ENCODE measurements at regions not wholly inside any gene's neighbourhood (a gene's known extent, or its start where the extent isn't known, plus 50 kb on each side); places are given as distances from the start of the nearest gene placed in this dataset.

- H3K36me3 Mint-ChIP-seq (ENCODE audit: low read depth): no peaks in the 10 kb centered on the region
- no peaks in the 10 kb centered on the region for H3K4me1 Mint-ChIP-seq
- no peak for ATAC-seq (ENCODE audit: low read depth)
- no peak overlapping the region for H3K27ac Mint-ChIP-seq
- ChIA-PET CTCF (no interaction called here), POLR2A (no interaction called here)
- DNase-seq: no peak
- no peaks in the 10 kb centered on the region for H3K27me3 Mint-ChIP-seq
- TF ChIP-seq, protein P1, sequence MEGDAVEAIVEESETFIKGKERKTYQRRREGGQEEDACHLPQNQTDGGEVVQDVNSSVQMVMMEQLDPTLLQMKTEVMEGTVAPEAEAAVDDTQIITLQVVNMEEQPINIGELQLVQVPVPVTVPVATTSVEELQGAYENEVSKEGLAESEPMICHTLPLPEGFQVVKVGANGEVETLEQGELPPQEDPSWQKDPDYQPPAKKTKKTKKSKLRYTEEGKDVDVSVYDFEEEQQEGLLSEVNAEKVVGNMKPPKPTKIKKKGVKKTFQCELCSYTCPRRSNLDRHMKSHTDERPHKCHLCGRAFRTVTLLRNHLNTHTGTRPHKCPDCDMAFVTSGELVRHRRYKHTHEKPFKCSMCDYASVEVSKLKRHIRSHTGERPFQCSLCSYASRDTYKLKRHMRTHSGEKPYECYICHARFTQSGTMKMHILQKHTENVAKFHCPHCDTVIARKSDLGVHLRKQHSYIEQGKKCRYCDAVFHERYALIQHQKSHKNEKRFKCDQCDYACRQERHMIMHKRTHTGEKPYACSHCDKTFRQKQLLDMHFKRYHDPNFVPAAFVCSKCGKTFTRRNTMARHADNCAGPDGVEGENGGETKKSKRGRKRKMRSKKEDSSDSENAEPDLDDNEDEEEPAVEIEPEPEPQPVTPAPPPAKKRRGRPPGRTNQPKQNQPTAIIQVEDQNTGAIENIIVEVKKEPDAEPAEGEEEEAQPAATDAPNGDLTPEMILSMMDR (IDR thresholded peaks at IDR 0.05): no peak
- intact Hi-C loops (cut with micrococcal nuclease): no loop called here
- H3K4me3 Mint-ChIP-seq: no peak overlapping the region
- H3K9me3 Mint-ChIP-seq: peaks cover 4% of the 10 kb centered on the region
Measured at GRCh38 chr16:8194794-8195193, 395.5 kb downstream of the TMEM114 start.

GRCh38 chr16:8188841-8189240, 401.5 kb downstream of the TMEM114 start:
- TF ChIP-seq, protein P1 (IDR thresholded peaks at IDR 0.05): no peak
- intact Hi-C loops (cut with micrococcal nuclease): no loop called here
- CTCF ChIA-PET: no interaction called here
- POLR2A ChIA-PET: no interaction called here
- H3K27me3 Mint-ChIP-seq: no peaks in the 10 kb centered on the region
- ATAC-seq (ENCODE audit: low read depth) (no peak), DNase-seq (no peak)
- no peak overlapping the region for H3K27ac Mint-ChIP-seq
- H3K4me3 Mint-ChIP-seq: no peak overlapping the region
- peaks cover 4% of the 10 kb centered on the region for H3K9me3 Mint-ChIP-seq
- H3K36me3 Mint-ChIP-seq (ENCODE audit: low read depth): no peaks in the 10 kb centered on the region
- H3K4me1 Mint-ChIP-seq: no peaks in the 10 kb centered on the region

GRCh38 chr16:8187782-8188372, 402.4 kb downstream of the TMEM114 start:
- ChIA-PET CTCF (no interaction called here), POLR2A (no interaction called here)
- Mint-ChIP-seq H3K27ac (no peak overlapping the region), H3K36me3 (ENCODE audit: low read depth) (no peaks in the 10 kb centered on the region), H3K4me1 (no peaks in the 10 kb centered on the region), H3K27me3 (no peaks in the 10 kb centered on the region), H3K9me3 (peaks cover 4% of the 10 kb centered on the region), H3K4me3 (no peak overlapping the region)
- ATAC-seq (ENCODE audit: low read depth) (no peak), DNase-seq (no peak)
- intact Hi-C loops (cut with micrococcal nuclease): no loop called here
- TF ChIP-seq, protein P1 (IDR thresholded peaks at IDR 0.05): no peak

DNA sequence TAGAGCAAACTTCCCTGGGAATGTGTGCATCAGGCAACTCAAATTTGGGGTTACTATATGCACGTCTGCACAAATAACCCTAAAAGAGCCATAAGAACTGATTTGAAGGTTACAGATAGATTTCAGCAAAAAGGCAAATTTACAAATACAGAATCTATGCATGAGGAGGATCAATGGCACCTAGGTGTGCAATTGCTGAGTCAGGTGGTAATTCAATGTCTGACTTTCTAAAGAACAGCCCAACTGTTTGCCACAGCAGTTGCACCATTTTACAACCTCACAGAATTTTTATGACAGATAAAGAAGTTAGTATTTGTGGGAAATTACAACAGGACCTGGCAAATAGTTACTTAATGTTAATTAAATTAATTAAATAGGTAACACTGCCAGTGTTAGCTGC, 405.5 kb downstream of the TMEM114 start:
- no peaks in the 10 kb centered on the region for H3K4me1 Mint-ChIP-seq
- no peak overlapping the region for H3K27ac Mint-ChIP-seq
- H3K9me3 Mint-ChIP-seq: no peaks in the 10 kb centered on the region
- ATAC-seq (ENCODE audit: low read depth) (no peak), DNase-seq (no peak)
- no peak overlapping the region for H3K4me3 Mint-ChIP-seq
- H3K36me3 Mint-ChIP-seq (ENCODE audit: low read depth): no peaks in the 10 kb centered on the region
- TF ChIP-seq, protein P1 (IDR thresholded peaks at IDR 0.05): no peak
- H3K27me3 Mint-ChIP-seq: no peaks in the 10 kb centered on the region
- POLR2A ChIA-PET: no interaction called here
- intact Hi-C loops (cut with micrococcal nuclease): no loop called here
- CTCF ChIA-PET: no interaction called here

GRCh38 chr16:8183176-8184099, 406.9 kb downstream of the TMEM114 start:
- H3K4me3 Mint-ChIP-seq: no peak overlapping the region
- no peaks in the 10 kb centered on the region for H3K9me3 Mint-ChIP-seq
- TF ChIP-seq, protein P1 (IDR thresholded peaks at IDR 0.05): no peak
- intact Hi-C loops (cut with micrococcal nuclease): no loop called here
- POLR2A ChIA-PET: no interaction called here
- CTCF ChIA-PET: no interaction called here
- ATAC-seq (ENCODE audit: low read depth) (no peak), DNase-seq (no peak)
- no peaks in the 10 kb centered on the region for H3K36me3 Mint-ChIP-seq (ENCODE audit: low read depth)
- no peaks in the 10 kb centered on the region for H3K27me3 Mint-ChIP-seq
- no peak overlapping the region for H3K27ac Mint-ChIP-seq
- no peaks in the 10 kb centered on the region for H3K4me1 Mint-ChIP-seq

All from activated B cell treated with CpG ODN at 0.5 μM for 24 hours (primary cell).